ENCODE measurements at regions not wholly inside any gene's neighbourhood (a gene's known extent, or its start where the extent isn't known, plus 50 kb on each side); places are given as distances from the start of the nearest gene placed in this dataset.
"Not testable (repeated sequence)": the region's sequence is repeated elsewhere in the genome, so short reads cannot be mapped to it uniquely, and the experiment has no call there.

- no peak for DNase-seq
These were observed 359.3 kb upstream of the UBE2E2 start for GRCh38 chr3:22843854-22844253.

GRCh38 chr3:22846566-22846965 lies 356.6 kb upstream of the UBE2E2 start:
- no peak for DNase-seq

- not testable (repeated sequence) for DNase-seq
These were observed 353.5 kb upstream of the UBE2E2 start for GRCh38 chr3:22849583-22849982.

GRCh38 chr3:22856811-22857210 lies 346.3 kb upstream of the UBE2E2 start:
- no peak for DNase-seq

GRCh38 chr3:22858486-22858885 lies 344.6 kb upstream of the UBE2E2 start:
- no peak for DNase-seq

- DNase-seq = no peak
These were observed 343.5 kb upstream of the UBE2E2 start for GRCh38 chr3:22859618-22860017.

- DNase-seq = no peak
These were observed 341.7 kb upstream of the UBE2E2 start for GRCh38 chr3:22861426-22861825.

- no peak for DNase-seq
These were observed 341.0 kb upstream of the UBE2E2 start for GRCh38 chr3:22862111-22862510.

- DNase-seq = not testable (repeated sequence)
These were observed 320.3 kb upstream of the UBE2E2 start for GRCh38 chr3:22882834-22883233.

- no peak for DNase-seq
These were observed 318.1 kb upstream of the UBE2E2 start for GRCh38 chr3:22885039-22885438.

- DNase-seq = no peak
These were observed 317.4 kb upstream of the UBE2E2 start for GRCh38 chr3:22885574-22886341.

GRCh38 chr3:22886439-22887068 lies 316.6 kb upstream of the UBE2E2 start:
- DNase-seq = no peak

GRCh38 chr3:22887664-22888291 lies 315.3 kb upstream of the UBE2E2 start:
- DNase-seq = no peak

GRCh38 chr3:22893101-22893500 lies 310.0 kb upstream of the UBE2E2 start:
- DNase-seq = no peak

GRCh38 chr3:22893644-22894325 lies 309.3 kb upstream of the UBE2E2 start:
- no peak for DNase-seq

GRCh38 chr3:22894865-22895264 lies 308.3 kb upstream of the UBE2E2 start:
- DNase-seq = no peak

- DNase-seq = no peak
These were observed 307.5 kb upstream of the UBE2E2 start for GRCh38 chr3:22895671-22896070.

GRCh38 chr3:22898558-22898957 lies 304.6 kb upstream of the UBE2E2 start:
- DNase-seq = no peak

GRCh38 chr3:22899441-22899840 lies 303.7 kb upstream of the UBE2E2 start:
- DNase-seq = no peak

GRCh38 chr3:22900296-22900695 lies 302.8 kb upstream of the UBE2E2 start:
- DNase-seq = no peak

- no peak for DNase-seq
These were observed 301.4 kb upstream of the UBE2E2 start for GRCh38 chr3:22901684-22902083.

- no peak for DNase-seq
These were observed 295.9 kb upstream of the UBE2E2 start for GRCh38 chr3:22907161-22907780.

- no peak for DNase-seq
These were observed 295.3 kb upstream of the UBE2E2 start for GRCh38 chr3:22907796-22908195.

All from NCI-H2227 treated with DMSO at 0.1 percent for 48 hours (cell line).